ENCODE measurements at regions not wholly inside any gene's neighbourhood (a gene's known extent, or its start where the extent isn't known, plus 50 kb on each side); places are given as distances from the start of the nearest gene placed in this dataset.

GRCh38 chr9:17846948-17847655 lies 268.2 kb downstream of the SH3GL2 start:
- Histone ChIP-seq H3K4me3 (ENCODE audit: insufficient read depth, low read depth, low read length) (no peak overlapping the region), H3K36me3 (ENCODE audit: control insufficient read depth, insufficient read depth, low read length) (no peaks in the 10 kb centered on the region), H3K4me1 (ENCODE audit: control insufficient read depth, insufficient read depth, low read length) (no peaks in the 10 kb centered on the region), H3K9me3 (ENCODE audit: control insufficient read depth, low read length) (no peaks in the 10 kb centered on the region), H3K27me3 (ENCODE audit: control insufficient read depth, insufficient read depth, low read length, poor library complexity, severe bottlenecking) (no peaks in the 10 kb centered on the region), H3K27ac (ENCODE audit: insufficient read depth, low read depth, low read length, poor library complexity, severe bottlenecking) (no peak overlapping the region)
- WGBS, 2 experiments: 88 to 94% methylated on average over 4 of the region's 4 CpGs

- Histone ChIP-seq H3K36me3 (ENCODE audit: control insufficient read depth, insufficient read depth, low read length) (no peaks in the 10 kb centered on the region), H3K4me1 (ENCODE audit: control insufficient read depth, insufficient read depth, low read length) (no peaks in the 10 kb centered on the region), H3K9me3 (ENCODE audit: control insufficient read depth, low read length) (no peaks in the 10 kb centered on the region), H3K27me3 (ENCODE audit: control insufficient read depth, insufficient read depth, low read length, poor library complexity, severe bottlenecking) (no peaks in the 10 kb centered on the region), H3K27ac (ENCODE audit: insufficient read depth, low read depth, low read length, poor library complexity, severe bottlenecking) (no peak overlapping the region), H3K4me3 (ENCODE audit: insufficient read depth, low read depth, low read length) (no peak overlapping the region)
- 89 to 100% methylated on average over 3 of the region's 3 CpGs for WGBS, 2 experiments
These were observed 269.0 kb downstream of the SH3GL2 start for GRCh38 chr9:17847908-17848307.

GRCh38 chr9:17852108-17852507 lies 273.2 kb downstream of the SH3GL2 start:
- Histone ChIP-seq H3K36me3 (ENCODE audit: control insufficient read depth, insufficient read depth, low read length) (no peaks in the 10 kb centered on the region), H3K27me3 (ENCODE audit: control insufficient read depth, insufficient read depth, low read length, poor library complexity, severe bottlenecking) (no peaks in the 10 kb centered on the region), H3K27ac (ENCODE audit: insufficient read depth, low read depth, low read length, poor library complexity, severe bottlenecking) (no peak overlapping the region), H3K9me3 (ENCODE audit: control insufficient read depth, low read length) (no peaks in the 10 kb centered on the region), H3K4me3 (ENCODE audit: insufficient read depth, low read depth, low read length) (no peak overlapping the region), H3K4me1 (ENCODE audit: control insufficient read depth, insufficient read depth, low read length) (no peaks in the 10 kb centered on the region)
- 27 to 30% methylated on average over 2 of the region's 2 CpGs for WGBS, 2 experiments

GRCh38 chr9:17854487-17854886 lies 275.6 kb downstream of the SH3GL2 start:
- Histone ChIP-seq H3K4me3 (ENCODE audit: insufficient read depth, low read depth, low read length) (no peak overlapping the region), H3K9me3 (ENCODE audit: control insufficient read depth, low read length) (no peaks in the 10 kb centered on the region), H3K27ac (ENCODE audit: insufficient read depth, low read depth, low read length, poor library complexity, severe bottlenecking) (no peak overlapping the region), H3K36me3 (ENCODE audit: control insufficient read depth, insufficient read depth, low read length) (no peaks in the 10 kb centered on the region), H3K27me3 (ENCODE audit: control insufficient read depth, insufficient read depth, low read length, poor library complexity, severe bottlenecking) (no peaks in the 10 kb centered on the region), H3K4me1 (ENCODE audit: control insufficient read depth, insufficient read depth, low read length) (no peaks in the 10 kb centered on the region)
- WGBS, 2 experiments: 89 to 100% methylated on average over 1 of the region's 1 CpG

- 96 to 97% methylated on average over 3 of the region's 3 CpGs for WGBS, 2 experiments
- Histone ChIP-seq H3K4me1 (ENCODE audit: control insufficient read depth, insufficient read depth, low read length) (no peaks in the 10 kb centered on the region), H3K9me3 (ENCODE audit: control insufficient read depth, low read length) (no peaks in the 10 kb centered on the region), H3K36me3 (ENCODE audit: control insufficient read depth, insufficient read depth, low read length) (no peaks in the 10 kb centered on the region), H3K27me3 (ENCODE audit: control insufficient read depth, insufficient read depth, low read length, poor library complexity, severe bottlenecking) (no peaks in the 10 kb centered on the region), H3K27ac (ENCODE audit: insufficient read depth, low read depth, low read length, poor library complexity, severe bottlenecking) (no peak overlapping the region), H3K4me3 (ENCODE audit: insufficient read depth, low read depth, low read length) (no peak overlapping the region)
These were observed 278.1 kb downstream of the SH3GL2 start for GRCh38 chr9:17856995-17857394.

GRCh38 chr9:17859228-17859627 lies 280.4 kb downstream of the SH3GL2 start:
- no peaks in the 10 kb centered on the region for H3K4me1 ChIP-seq (ENCODE audit: control insufficient read depth, insufficient read depth, low read length)
- H3K9me3 ChIP-seq (ENCODE audit: control insufficient read depth, low read length): no peaks in the 10 kb centered on the region
- 84 to 87% methylated on average over 3 of the region's 3 CpGs for WGBS, 2 experiments
- H3K36me3 ChIP-seq (ENCODE audit: control insufficient read depth, insufficient read depth, low read length): no peaks in the 10 kb centered on the region
- H3K27me3 ChIP-seq (ENCODE audit: control insufficient read depth, insufficient read depth, low read length, poor library complexity, severe bottlenecking): no peaks in the 10 kb centered on the region
- H3K4me3 ChIP-seq (ENCODE audit: insufficient read depth, low read depth, low read length): no peak overlapping the region
- H3K27ac ChIP-seq (ENCODE audit: insufficient read depth, low read depth, low read length, poor library complexity, severe bottlenecking): no peak overlapping the region

GRCh38 chr9:17859987-17860386 lies 281.1 kb downstream of the SH3GL2 start:
- WGBS, 2 experiments: 92 to 95% methylated on average over 3 to 4 of the region's 4 CpGs
- Histone ChIP-seq H3K4me1 (ENCODE audit: control insufficient read depth, insufficient read depth, low read length) (no peaks in the 10 kb centered on the region), H3K9me3 (ENCODE audit: control insufficient read depth, low read length) (no peaks in the 10 kb centered on the region), H3K4me3 (ENCODE audit: insufficient read depth, low read depth, low read length) (no peak overlapping the region), H3K27me3 (ENCODE audit: control insufficient read depth, insufficient read depth, low read length, poor library complexity, severe bottlenecking) (no peaks in the 10 kb centered on the region), H3K27ac (ENCODE audit: insufficient read depth, low read depth, low read length, poor library complexity, severe bottlenecking) (no peak overlapping the region), H3K36me3 (ENCODE audit: control insufficient read depth, insufficient read depth, low read length) (no peaks in the 10 kb centered on the region)

- H3K4me3 ChIP-seq (ENCODE audit: insufficient read depth, low read depth, low read length): no peak overlapping the region
- no peaks in the 10 kb centered on the region for H3K4me1 ChIP-seq (ENCODE audit: control insufficient read depth, insufficient read depth, low read length)
- no peaks in the 10 kb centered on the region for H3K36me3 ChIP-seq (ENCODE audit: control insufficient read depth, insufficient read depth, low read length)
- 90% methylated on average over 4 of the region's 4 CpGs for WGBS, 2 experiments
- no peaks in the 10 kb centered on the region for H3K9me3 ChIP-seq (ENCODE audit: control insufficient read depth, low read length)
- H3K27ac ChIP-seq (ENCODE audit: insufficient read depth, low read depth, low read length, poor library complexity, severe bottlenecking): no peak overlapping the region
- no peaks in the 10 kb centered on the region for H3K27me3 ChIP-seq (ENCODE audit: control insufficient read depth, insufficient read depth, low read length, poor library complexity, severe bottlenecking)
These were observed 283.2 kb downstream of the SH3GL2 start for GRCh38 chr9:17862101-17862500.

- no peaks in the 10 kb centered on the region for H3K27me3 ChIP-seq (ENCODE audit: control insufficient read depth, insufficient read depth, low read length, poor library complexity, severe bottlenecking)
- no peak overlapping the region for H3K4me3 ChIP-seq (ENCODE audit: insufficient read depth, low read depth, low read length)
- H3K27ac ChIP-seq (ENCODE audit: insufficient read depth, low read depth, low read length, poor library complexity, severe bottlenecking): no peak overlapping the region
- no peaks in the 10 kb centered on the region for H3K4me1 ChIP-seq (ENCODE audit: control insufficient read depth, insufficient read depth, low read length)
- H3K36me3 ChIP-seq (ENCODE audit: control insufficient read depth, insufficient read depth, low read length): no peaks in the 10 kb centered on the region
- WGBS, 2 experiments: 96% methylated on average over 4 of the region's 4 CpGs
- H3K9me3 ChIP-seq (ENCODE audit: control insufficient read depth, low read length): no peaks in the 10 kb centered on the region
These were observed 283.8 kb downstream of the SH3GL2 start for GRCh38 chr9:17862629-17863028.

GRCh38 chr9:17863213-17863883 lies 284.5 kb downstream of the SH3GL2 start:
- Histone ChIP-seq H3K36me3 (ENCODE audit: control insufficient read depth, insufficient read depth, low read length) (no peaks in the 10 kb centered on the region), H3K9me3 (ENCODE audit: control insufficient read depth, low read length) (no peaks in the 10 kb centered on the region), H3K4me3 (ENCODE audit: insufficient read depth, low read depth, low read length) (no peak overlapping the region), H3K27me3 (ENCODE audit: control insufficient read depth, insufficient read depth, low read length, poor library complexity, severe bottlenecking) (no peaks in the 10 kb centered on the region), H3K27ac (ENCODE audit: insufficient read depth, low read depth, low read length, poor library complexity, severe bottlenecking) (no peak overlapping the region), H3K4me1 (ENCODE audit: control insufficient read depth, insufficient read depth, low read length) (no peaks in the 10 kb centered on the region)
- WGBS, 2 experiments: 86 to 92% methylated on average over 4 of the region's 4 CpGs
